Neuronal stem cell (in vitro differentiated cells): ENCODE measurements at regions not wholly inside any gene's neighbourhood (a gene's known extent, or its start where the extent isn't known, plus 50 kb on each side); places are given as distances from the start of the nearest gene placed in this dataset.

Source experiments
- DNase-seq: peaks from one replicate; pipeline ENCODE4 v3.0.0-alpha.2; 2013; ENCODE audit warnings: low spot score
- H2AFZ ChIP-seq: one replicate; pipeline ENCODE4 v1.6.1; 2013; ENCODE audit warnings: mild to moderate bottlenecking, low read length, inconsistent platforms
- H2AK5ac ChIP-seq: 2 replicates; pipeline ENCODE4 v1.6.1; 2013; ENCODE audit warnings: low read depth, mild to moderate bottlenecking, inconsistent platforms, low read length, moderate library complexity, mixed read lengths
- H2BK120ac ChIP-seq: 2 replicates; pipeline ENCODE4 v1.6.1; 2013; ENCODE audit warnings: low read depth, mild to moderate bottlenecking, inconsistent platforms, low read length, moderate library complexity, mixed read lengths
- H2BK12ac ChIP-seq: one replicate; pipeline ENCODE4 v1.6.1; 2013; ENCODE audit warnings: low read length, inconsistent platforms
- H2BK15ac ChIP-seq: 2 replicates; pipeline ENCODE4 v1.6.1; 2013; ENCODE audit warnings: mild to moderate bottlenecking, low read length, inconsistent platforms, mixed read lengths
- H2BK5ac ChIP-seq: one replicate; pipeline ENCODE4 v1.6.1; 2013; ENCODE audit warnings: inconsistent platforms, mild to moderate bottlenecking, low read length, moderate library complexity
- H3K14ac ChIP-seq: one replicate; pipeline ENCODE4 v1.6.1; 2013; ENCODE audit warnings: low read length, inconsistent platforms
- H3K18ac ChIP-seq: 2 replicates; pipeline ENCODE4 v1.6.1; 2013; ENCODE audit warnings: low read length, inconsistent platforms
- H3K23ac ChIP-seq: 2 replicates; pipeline ENCODE4 v1.6.1; 2013; ENCODE audit warnings: low read depth, mild to moderate bottlenecking, mixed read lengths, low read length, inconsistent platforms; ENCODE audit not compliant: poor library complexity
- H3K27ac ChIP-seq: replicated peaks from 3 replicates; pipeline ENCODE4 v1.5.1; 2013; ENCODE audit warnings: low read length, inconsistent platforms
- H3K27me3 ChIP-seq, 3 experiments: 2 replicates each; pipeline ENCODE4 v1.6.1; 2013; ENCODE audit warnings: low read length in 3 of 3, mild to moderate bottlenecking in 2 of 3, inconsistent platforms in 1 of 3, low read depth in 1 of 3, mixed read lengths in 1 of 3, moderate library complexity in 1 of 3; ENCODE audit not compliant: control insufficient read depth in 3 of 3, insufficient read depth in 3 of 3
- H3K36me3 ChIP-seq, 2 donors: replicated peaks in 1 of 2; 2 replicates each; pipeline ENCODE4 v1.6.1; 2013; ENCODE audit warnings: low read length in 2 of 2; ENCODE audit not compliant: control insufficient read depth in 2 of 2, insufficient read depth in 2 of 2
- H3K4ac ChIP-seq: 2 replicates; pipeline ENCODE4 v1.6.1; 2013; ENCODE audit warnings: inconsistent platforms, mild to moderate bottlenecking, low read length, moderate library complexity
- H3K4me1 ChIP-seq, 2 donors: 1 replicate in 1 of 2; 2 replicates in 1 of 2; pipeline ENCODE4 v1.6.1; 2013; ENCODE audit warnings: low read length in 2 of 2, low read depth in 1 of 2; ENCODE audit not compliant: control insufficient read depth in 2 of 2, insufficient read depth in 1 of 2
- H3K4me2 ChIP-seq: one replicate; pipeline ENCODE4 v1.6.1; 2013; ENCODE audit warnings: mild to moderate bottlenecking, low read length, inconsistent platforms; ENCODE audit not compliant: insufficient read depth, poor library complexity, severe bottlenecking
- H3K4me3 ChIP-seq, 2 donors: 2 replicates each; pipeline ENCODE4 v1.5.1; 2013; ENCODE audit warnings: low read length in 2 of 2, mild to moderate bottlenecking in 2 of 2, inconsistent platforms in 1 of 2, moderate library complexity in 1 of 2
- H3K79me1 ChIP-seq: one replicate; pipeline ENCODE4 v1.6.1; 2013; ENCODE audit warnings: low read depth, mild to moderate bottlenecking, inconsistent platforms, low read length, moderate library complexity
- H3K9ac ChIP-seq: one replicate; pipeline ENCODE4 v1.6.1; 2013; ENCODE audit warnings: mild to moderate bottlenecking, low read depth, low read length, inconsistent platforms; ENCODE audit not compliant: poor library complexity
- H3K9me3 ChIP-seq, 2 donors: replicated peaks in 1 of 2; 2 replicates each; pipeline versions ENCODE3 to v1.6.1; 2013; ENCODE audit warnings: low read length in 2 of 2, mild to moderate bottlenecking in 2 of 2, inconsistent platforms in 1 of 2, low read depth in 1 of 2, mixed read lengths in 1 of 2, moderate library complexity in 1 of 2; ENCODE audit not compliant: control insufficient read depth in 2 of 2, insufficient read depth in 1 of 2
- H4K8ac ChIP-seq: one replicate; pipeline ENCODE4 v1.6.1; 2013; ENCODE audit warnings: low read depth, mild to moderate bottlenecking, inconsistent platforms, low read length, moderate library complexity
- H4K91ac ChIP-seq: one replicate; pipeline ENCODE4 v1.6.1; 2013; ENCODE audit warnings: low read length, low read depth, mild to moderate bottlenecking, inconsistent platforms; ENCODE audit not compliant: poor library complexity
- WGBS, 2 donors: extraction: QIAGEN DNeasy Blood & Tissue Kit; methylation state at CpG; one replicate each; pipeline ENCODE4 v1.1.7; 2013; ENCODE audit warnings: missing lambda C conversion rate in 2 of 2, mixed read lengths in 1 of 2; ENCODE audit not compliant: insufficient read length in 2 of 2, insufficient replicate concordance in 1 of 2; ENCODE audit errors: extremely low coverage in 2 of 2; 5-methylcytosine and 5-hydroxymethylcytosine counted together

- Histone ChIP-seq H3K27me3 (no peaks in the 10 kb centered on the region), H3K4me3 (no peak overlapping the region), H3K4me2 (no peak overlapping the region), H4K8ac (no peak overlapping the region), H2BK5ac (no peak overlapping the region), H2AK5ac (no peak overlapping the region), H3K36me3 (no peaks in the 10 kb centered on the region), H4K91ac (no peak overlapping the region), H2BK120ac (no peak overlapping the region), H3K27ac (no peak overlapping the region), H3K23ac (no peak overlapping the region), H3K9ac (no peak overlapping the region), H3K4ac (no peak overlapping the region), H3K9me3 (no peaks in the 10 kb centered on the region), H2AFZ (no peak overlapping the region), H2BK15ac (no peak overlapping the region), H2BK12ac (no peak overlapping the region), H3K79me1 (no peaks in the 10 kb centered on the region), H3K4me1 (no peaks in the 10 kb centered on the region), H3K14ac (no peak overlapping the region), H3K18ac (no peak overlapping the region)
- DNase-seq = no peak
- no CpG with 5 or more reads among the region's 4 CpGs for WGBS, 2 donors
These were observed 129.2 kb upstream of the PCSK2 start for GRCh38 chr20:17097603-17098002.

DNA sequence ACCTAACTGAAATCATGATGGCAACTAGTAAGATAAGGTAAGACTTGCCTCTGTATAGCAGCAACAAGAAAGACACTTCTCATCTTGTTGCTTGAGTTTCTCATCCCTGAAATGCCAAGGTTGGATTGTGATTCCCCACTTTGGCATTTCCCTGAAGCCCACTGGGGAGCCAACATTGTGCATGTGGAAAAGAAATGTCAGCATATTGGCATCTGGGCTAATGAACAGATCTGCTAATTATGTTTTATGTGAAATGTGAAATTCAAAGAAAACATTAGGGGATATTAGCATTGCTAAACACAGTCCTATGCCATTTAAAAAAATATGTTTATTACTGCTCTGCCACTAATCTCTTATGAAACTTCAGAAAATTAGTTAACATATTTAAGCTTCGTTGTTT is 126.3 kb upstream of the PCSK2 start:
- Histone ChIP-seq H2BK15ac (no peak overlapping the region), H3K4me2 (no peak overlapping the region), H3K4ac (no peak overlapping the region), H4K91ac (no peak overlapping the region), H3K4me3 (no peak overlapping the region), H3K14ac (no peak overlapping the region), H2AFZ (no peak overlapping the region), H2AK5ac (no peak overlapping the region), H4K8ac (no peak overlapping the region), H3K18ac (no peak overlapping the region), H2BK12ac (no peak overlapping the region), H2BK120ac (no peak overlapping the region), H3K23ac (no peak overlapping the region), H3K36me3 (no peaks in the 10 kb centered on the region), H2BK5ac (no peak overlapping the region), H3K9me3 (no peaks in the 10 kb centered on the region), H3K27ac (no peak overlapping the region), H3K27me3 (no peaks in the 10 kb centered on the region), H3K4me1 (no peaks in the 10 kb centered on the region), H3K9ac (no peak overlapping the region), H3K79me1 (no peaks in the 10 kb centered on the region)
- no CpG with 5 or more reads among the region's 1 CpG for WGBS, 2 donors
- no peak for DNase-seq

- H2BK120ac ChIP-seq = no peak overlapping the region
- no CpG with 5 or more reads among the region's 6 CpGs for WGBS, 2 donors
- no peaks in the 10 kb centered on the region for H3K27me3 ChIP-seq
- H3K9ac ChIP-seq = no peak overlapping the region
- no peak overlapping the region for H3K4me2 ChIP-seq
- no peak overlapping the region for H4K8ac ChIP-seq
- no peak overlapping the region for H3K4me3 ChIP-seq
- no peak overlapping the region for H4K91ac ChIP-seq
- H2AFZ ChIP-seq = no peak overlapping the region
- no peak overlapping the region for H2AK5ac ChIP-seq
- no peaks in the 10 kb centered on the region for H3K79me1 ChIP-seq
- H3K27ac ChIP-seq = no peak overlapping the region
- H3K36me3 ChIP-seq = no peaks in the 10 kb centered on the region
- no peaks in the 10 kb centered on the region for H3K9me3 ChIP-seq
- no peak overlapping the region for H2BK12ac ChIP-seq
- no peak overlapping the region for H3K14ac ChIP-seq
- no peak overlapping the region for H3K4ac ChIP-seq
- H3K18ac ChIP-seq = no peak overlapping the region
- no peak overlapping the region for H2BK5ac ChIP-seq
- H3K4me1 ChIP-seq = no peaks in the 10 kb centered on the region
- DNase-seq = no peak
- H3K23ac ChIP-seq = no peak overlapping the region
- no peak overlapping the region for H2BK15ac ChIP-seq
These were observed 119.7 kb upstream of the PCSK2 start for GRCh38 chr20:17107127-17107526.

DNA sequence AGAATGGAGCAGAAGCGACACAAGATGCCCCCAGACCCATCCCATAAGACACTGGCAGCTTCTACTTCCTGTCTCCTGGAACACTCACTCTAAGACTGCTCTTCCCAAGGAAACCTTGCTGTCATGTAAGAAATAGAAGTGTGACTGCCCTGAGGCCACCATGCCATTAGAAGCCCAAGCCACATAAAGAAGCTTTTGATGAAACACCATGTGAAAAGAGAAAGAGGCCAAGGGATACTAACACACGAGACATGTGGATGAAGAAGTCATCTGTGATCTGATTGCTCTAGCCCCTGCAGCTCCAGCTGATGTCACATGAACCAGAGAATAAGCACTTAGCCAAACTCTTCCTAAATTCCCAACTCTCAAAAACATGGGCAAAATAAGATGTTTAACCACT is 117.9 kb upstream of the PCSK2 start:
- H2BK5ac ChIP-seq = no peak overlapping the region
- H3K18ac ChIP-seq = no peak overlapping the region
- H3K27ac ChIP-seq = no peak overlapping the region
- no peak overlapping the region for H2AFZ ChIP-seq
- H4K91ac ChIP-seq = no peak overlapping the region
- H2BK120ac ChIP-seq = no peak overlapping the region
- H3K4ac ChIP-seq = no peak overlapping the region
- H3K4me2 ChIP-seq = no peak overlapping the region
- no CpG with 5 or more reads among the region's 2 CpGs for WGBS, 2 donors
- H4K8ac ChIP-seq = no peak overlapping the region
- H3K79me1 ChIP-seq = no peaks in the 10 kb centered on the region
- H2AK5ac ChIP-seq = no peak overlapping the region
- no peak overlapping the region for H3K9ac ChIP-seq
- H2BK15ac ChIP-seq = no peak overlapping the region
- no peak for DNase-seq
- H3K4me1 ChIP-seq = no peaks in the 10 kb centered on the region
- no peak overlapping the region for H3K23ac ChIP-seq
- H3K36me3 ChIP-seq = no peaks in the 10 kb centered on the region
- H3K14ac ChIP-seq = no peak overlapping the region
- no peak overlapping the region for H2BK12ac ChIP-seq
- H3K27me3 ChIP-seq = no peaks in the 10 kb centered on the region
- no peak overlapping the region for H3K4me3 ChIP-seq
- H3K9me3 ChIP-seq = no peaks in the 10 kb centered on the region
